HUDEP-2 (cell line): ENCODE measurements at regions not wholly inside any gene's neighbourhood (a gene's known extent, or its start where the extent isn't known, plus 50 kb on each side); places are given as distances from the start of the nearest gene placed in this dataset.
"Not testable (repeated sequence)": the region's sequence is repeated elsewhere in the genome, so short reads cannot be mapped to it uniquely, and the experiment has no call there.

ENCODE experiments used
- DNase-seq, 76 experiments: peaks; one replicate each; lab custom pipeline; 2025; ENCODE audit not compliant: unreplicated experiment in 76 of 76; lab: John Stamatoyannopoulos, UW

DNA sequence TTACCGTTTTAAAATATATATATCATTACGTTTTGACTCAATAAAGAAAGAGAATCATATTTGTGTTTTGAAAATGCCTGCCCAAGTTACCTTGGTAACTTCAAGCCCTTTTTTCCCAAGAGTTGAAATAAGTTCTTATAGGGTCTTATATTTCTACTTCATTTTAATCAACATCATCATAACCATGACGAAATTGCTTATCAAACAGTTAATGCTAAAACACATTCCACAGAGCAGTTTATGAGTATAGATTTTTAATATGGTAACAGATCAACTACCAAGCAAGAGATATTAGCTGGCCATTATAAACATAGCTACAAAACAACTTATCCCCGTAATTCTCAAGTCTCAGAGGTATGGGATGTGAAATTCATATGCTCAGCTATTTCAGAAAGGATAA, 197.9 kb upstream of the LRRTM4 start:
- no peak for DNase-seq

DNA sequence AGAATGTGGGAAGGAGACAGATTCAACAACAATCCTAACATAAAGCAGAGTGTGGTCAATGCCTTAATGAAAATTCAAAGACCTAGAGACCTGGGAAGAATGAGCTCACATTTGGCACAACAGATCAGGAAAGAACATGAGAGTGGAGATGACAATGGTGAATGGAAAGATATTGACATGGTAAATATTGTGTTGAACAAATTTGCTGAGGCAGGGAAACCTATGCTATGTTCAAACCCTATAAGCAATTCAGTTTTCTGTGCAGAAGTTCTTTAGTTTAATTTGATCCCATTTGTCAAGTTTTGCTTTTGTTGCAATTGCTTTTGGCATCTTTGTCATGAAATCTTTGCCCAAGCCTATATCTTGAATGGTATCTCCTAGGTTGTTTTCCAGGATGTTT, 199.4 kb upstream of the LRRTM4 start:
- no peak for DNase-seq

GRCh38 chr2:77725045-77725444, 202.9 kb upstream of the LRRTM4 start:
- DNase-seq, result no peak

DNA sequence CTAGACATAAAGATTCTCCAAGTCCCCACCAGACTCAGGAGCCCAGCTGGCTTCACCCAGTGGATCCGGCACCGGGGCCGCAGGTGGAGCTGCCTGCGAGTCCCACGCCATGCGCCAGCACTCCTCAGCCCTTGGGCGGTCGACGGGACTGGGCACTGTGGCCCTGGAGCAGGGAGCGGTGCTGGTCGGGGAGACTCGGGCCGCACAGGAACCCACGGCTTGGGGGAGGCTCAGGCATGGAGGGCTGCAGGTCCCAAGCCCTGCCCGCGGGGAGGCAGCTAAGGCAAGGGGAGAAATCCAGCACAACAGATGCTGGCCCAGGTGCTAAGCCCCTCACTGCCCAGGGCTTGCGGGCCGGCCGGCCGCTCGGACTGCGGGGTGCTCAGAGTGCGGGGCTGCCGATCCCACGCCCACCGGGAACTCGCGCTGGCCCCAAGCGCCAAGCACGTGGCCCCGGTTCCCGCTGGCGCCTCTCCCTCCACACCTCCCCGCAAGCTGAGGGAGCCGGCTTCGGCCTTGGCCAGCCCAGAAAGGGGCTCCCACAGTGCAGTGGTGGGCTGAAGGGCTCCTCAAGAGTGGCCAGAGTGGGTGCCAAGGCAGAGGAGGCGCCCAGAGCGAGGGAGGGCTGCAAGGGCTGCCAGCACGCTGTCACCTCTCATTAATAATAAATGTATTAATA, 212.6 kb upstream of the LRRTM4 start:
- not testable (repeated sequence) for DNase-seq

- no peak for DNase-seq
These were observed 215.1 kb upstream of the LRRTM4 start for GRCh38 chr2:77737236-77737635.

DNA sequence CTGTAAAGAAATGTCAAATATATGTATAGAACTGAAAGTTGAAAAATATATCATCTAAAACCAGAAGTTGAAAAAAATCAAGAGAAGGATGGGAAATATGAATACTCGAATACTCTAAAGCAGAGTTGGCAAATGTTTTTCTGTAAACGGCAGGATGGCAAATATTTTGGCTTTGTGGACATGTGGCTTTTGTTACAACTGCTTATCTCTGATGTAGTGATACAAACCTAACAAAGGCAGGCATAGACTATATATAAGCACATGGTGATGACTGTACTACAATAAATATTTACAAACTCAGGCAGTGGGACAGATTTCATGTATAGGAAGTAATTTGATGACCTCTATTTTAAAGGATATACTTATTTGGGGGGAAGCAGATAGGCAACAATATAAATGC, 224.6 kb upstream of the LRRTM4 start:
- DNase-seq, result no peak

DNA sequence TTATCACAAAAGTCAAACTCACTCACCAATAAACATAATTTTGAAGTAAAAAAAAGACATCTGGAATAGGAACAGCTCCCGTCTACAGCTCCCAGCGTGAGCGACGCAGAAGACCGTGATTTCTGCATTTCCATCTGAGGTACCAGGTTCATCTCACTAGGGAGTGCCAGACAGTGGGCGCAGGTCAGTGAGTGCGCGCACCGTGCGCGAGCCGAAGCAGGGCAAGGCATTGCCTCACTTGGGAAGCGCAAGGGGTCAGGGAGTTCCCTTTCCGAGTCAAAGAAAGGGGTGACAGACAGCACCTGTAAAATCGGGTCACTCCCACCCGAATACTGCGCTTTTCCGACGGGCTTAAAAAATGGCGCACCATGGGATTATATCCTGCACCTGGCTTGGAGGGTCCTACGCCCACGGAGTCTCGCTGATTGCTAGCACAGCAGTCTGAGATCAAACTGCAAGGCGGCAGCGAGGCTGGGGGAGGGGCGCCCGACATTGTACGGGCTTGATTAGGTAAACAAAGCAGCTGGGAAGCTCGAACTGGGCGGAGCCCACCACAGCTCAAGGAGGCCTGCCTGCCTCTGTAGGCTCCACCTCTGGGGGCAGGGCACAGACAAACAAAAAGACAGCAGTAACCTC, 231.7 kb upstream of the LRRTM4 start:
- not testable (repeated sequence) for DNase-seq

DNA sequence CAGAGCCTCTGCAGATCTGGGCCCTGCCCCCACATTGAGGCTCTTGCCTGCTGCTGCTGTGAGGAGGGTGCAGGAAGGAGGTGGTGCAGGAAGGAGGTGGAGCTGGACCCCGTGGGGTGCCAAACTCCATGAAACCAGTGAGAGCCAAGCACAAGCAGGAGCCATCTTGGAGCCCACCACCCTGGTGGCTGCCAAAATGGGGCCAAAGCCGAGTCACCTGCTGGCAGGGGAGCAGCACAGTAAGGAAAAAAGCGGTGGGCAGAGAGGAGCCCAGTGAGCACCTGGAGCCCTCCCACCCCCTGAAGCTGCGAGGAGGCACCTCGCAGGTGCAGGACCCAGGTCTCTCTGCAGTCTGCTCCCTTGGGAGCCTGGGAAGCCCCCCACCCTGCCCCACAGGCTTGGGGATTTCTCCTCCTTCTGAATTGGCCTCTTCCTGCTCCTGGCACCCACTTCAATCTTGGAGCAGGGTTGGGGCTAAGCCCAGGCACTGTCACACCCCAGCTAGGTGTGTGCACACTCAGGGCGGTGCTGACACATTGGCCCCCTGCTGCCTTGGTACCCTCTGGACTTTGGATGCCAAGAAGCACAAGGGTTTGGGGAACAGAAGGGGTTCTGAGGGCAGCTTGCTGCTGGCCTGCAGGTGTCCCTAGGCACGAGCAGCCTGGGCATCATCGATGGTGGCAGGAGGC, 245.4 kb upstream of the LRRTM4 start:
- DNase-seq, result no peak

DNA sequence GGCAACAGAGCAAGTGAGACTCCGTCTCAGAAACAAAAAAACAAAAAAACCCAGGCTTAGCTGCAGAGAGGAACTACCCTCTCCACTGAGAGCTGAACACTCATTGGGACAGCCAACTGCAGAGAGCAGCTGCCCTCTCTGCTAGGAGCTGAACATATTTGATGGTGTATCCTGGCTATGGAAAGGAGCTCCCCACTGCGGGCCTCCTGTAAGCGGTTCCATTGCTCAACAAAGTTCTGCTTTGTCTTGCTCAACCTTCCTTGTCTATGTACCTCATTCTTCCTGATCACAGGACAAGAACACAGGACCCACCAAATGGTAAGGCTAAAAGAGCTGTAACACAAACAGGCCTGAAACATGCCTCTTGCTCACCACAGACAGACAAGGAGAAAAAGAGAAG, 246.3 kb upstream of the LRRTM4 start:
- DNase-seq, result no peak

GRCh38 chr2:77778917-77779316, 256.7 kb upstream of the LRRTM4 start:
- no peak for DNase-seq

DNA sequence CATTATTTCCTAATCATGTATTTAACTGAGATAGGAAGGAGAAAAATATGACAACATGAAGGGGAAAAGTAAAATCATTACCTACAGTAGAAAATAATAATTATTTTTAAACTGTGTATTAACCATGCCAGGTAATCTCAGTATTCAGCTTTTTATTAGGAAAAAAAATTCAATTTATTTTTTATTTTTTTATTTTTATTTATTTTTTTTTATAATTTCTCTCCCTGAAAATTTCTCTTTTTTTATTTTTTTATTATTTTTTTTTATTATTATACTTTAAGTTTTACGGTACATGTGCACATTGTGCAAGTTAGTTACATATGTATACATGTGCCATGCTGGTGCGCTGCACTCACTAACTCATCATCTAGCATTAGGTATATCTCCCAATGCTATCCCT, 271.3 kb upstream of the LRRTM4 start:
- DNase-seq, result not testable (repeated sequence)

DNA sequence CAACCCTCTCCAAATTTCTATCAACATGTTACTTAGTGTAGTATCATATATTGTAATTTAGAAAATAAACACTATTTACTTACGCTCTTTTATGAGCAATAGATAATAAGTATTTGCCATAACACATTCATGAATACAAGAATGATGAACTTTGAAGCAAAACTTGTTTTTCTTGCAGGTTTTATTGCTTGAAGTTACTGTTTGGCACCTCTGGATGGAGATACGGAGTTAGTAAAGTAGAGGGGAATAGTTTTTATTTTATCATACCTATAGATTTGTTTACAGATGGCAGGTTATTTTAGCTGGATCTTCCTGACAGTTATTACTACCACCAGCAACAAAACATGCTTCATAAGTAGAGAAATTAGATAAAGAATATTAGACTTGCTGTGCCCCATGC, 274.2 kb upstream of the LRRTM4 start:
- no peak for DNase-seq

DNA sequence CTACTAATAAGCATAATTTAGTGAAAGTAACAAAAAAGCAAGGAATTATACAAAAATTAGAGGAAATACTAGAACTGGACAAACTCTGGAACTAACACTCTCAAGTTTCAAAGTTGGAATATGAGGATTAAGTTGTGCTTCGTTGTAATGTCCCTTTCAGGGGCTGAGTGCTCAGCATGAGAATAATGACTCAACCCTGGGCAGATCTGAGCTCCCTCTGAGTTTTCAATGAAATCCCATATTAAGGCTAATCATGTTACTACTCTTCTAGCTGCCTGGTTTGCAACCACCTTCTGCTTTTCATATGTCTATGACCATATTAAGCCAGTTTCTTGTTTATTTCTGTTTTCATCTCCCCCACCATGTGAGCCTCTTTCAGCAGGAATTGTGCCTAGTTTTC, 274.9 kb upstream of the LRRTM4 start:
- DNase-seq, result no peak

DNA sequence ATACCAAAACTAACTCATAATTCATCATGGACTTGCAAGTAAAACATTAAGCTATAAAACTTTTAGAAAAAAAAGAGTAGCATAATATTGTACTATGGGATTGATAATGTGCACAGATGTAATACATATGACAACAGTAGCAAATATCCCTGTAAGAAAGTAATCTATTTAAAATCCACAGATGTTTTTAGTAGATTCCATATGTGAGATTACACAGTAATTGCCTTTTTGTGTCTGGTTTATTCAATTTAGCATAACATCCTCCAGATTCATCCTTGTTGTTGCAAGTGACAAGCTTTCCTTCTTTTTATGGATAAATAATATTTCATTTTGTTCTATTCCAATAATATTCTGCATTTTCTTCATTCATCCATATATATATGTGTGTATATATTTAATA, 278.2 kb upstream of the LRRTM4 start:
- DNase-seq, result no peak

DNA sequence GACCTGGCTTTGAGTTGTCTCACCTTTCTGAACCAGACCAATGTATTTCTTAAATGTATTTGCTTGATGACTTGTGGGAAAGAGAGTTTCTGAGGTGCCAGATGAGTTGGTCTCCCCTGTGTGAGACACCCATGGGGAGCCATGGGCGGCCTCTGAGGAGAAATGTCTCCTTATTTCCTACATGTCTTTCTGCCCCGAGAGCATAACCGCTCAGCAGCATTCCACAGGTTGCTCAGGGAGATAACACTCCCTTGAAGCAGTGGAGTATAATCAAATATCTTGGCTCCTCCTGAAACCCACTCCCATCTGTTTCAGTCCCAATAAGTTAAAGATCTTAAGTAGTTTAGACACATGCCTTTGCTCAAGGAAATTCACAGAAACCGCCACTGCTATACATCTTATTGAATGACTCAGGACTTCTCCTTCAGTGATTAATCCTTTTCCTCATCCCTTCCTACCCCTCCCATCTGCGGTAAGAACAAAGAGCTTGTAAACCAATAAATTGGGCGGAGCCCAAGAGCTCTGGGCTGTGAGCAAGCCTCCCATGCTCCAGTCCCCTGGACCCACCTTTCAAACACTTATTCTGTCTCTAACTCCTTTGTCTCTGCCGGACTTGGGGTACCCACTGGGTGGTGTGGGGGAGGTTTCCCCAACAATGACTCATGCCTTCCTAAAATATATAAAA, 285.5 kb upstream of the LRRTM4 start:
- DNase-seq, result peak in 1 of 76 experiments; percentile 17

- DNase-seq, result no peak
These were observed 286.4 kb upstream of the LRRTM4 start for GRCh38 chr2:77808599-77808998.

- DNase-seq, result no peak
These were observed 291.4 kb upstream of the LRRTM4 start for GRCh38 chr2:77813599-77813998.

DNA sequence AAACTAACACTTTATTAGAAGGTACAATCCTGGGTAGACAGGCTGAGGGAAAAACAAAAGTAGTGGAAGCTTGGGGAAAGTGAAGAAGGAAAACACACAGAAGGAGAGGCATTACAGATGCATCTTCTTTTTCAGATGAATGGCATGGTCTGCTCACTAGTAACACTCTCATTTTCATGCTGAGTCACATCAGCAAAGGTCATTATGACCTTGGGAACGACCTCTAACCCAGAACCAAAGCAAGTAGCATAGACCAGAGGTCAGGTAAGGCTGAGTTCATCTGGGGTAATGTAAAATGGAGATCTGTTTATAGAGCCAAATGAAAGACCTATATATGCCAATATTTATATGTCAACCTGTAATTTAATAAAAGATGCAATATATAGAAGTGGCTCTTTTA, 294.4 kb upstream of the LRRTM4 start:
- DNase-seq, result no peak

GRCh38 chr2:77818186-77818585, 296.0 kb upstream of the LRRTM4 start:
- DNase-seq, result no peak

GRCh38 chr2:77823028-77823427, 300.9 kb upstream of the LRRTM4 start:
- no peak for DNase-seq

- no peak for DNase-seq
These were observed 308.9 kb upstream of the LRRTM4 start for GRCh38 chr2:77831060-77831459.

DNA sequence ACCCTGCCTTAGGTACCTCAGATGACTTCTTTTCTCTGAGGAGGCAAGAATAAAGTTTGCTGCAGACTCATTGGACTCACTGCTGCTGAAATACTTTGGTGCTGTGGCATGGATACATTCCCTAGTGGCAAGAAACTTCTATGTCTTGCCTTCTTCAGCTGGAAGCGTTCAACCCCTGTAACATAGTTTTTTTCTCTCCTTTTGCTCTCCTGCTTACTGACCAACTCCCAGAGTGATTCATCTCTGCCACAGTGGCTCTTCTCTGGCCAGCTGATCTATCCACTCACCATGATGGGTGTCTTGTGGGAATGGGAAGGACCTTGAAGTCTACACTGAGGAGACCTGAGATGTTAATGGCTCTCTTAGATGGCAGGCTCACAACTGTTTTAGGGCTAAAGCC, 309.3 kb upstream of the LRRTM4 start:
- DNase-seq, result no peak
